Stomach (tissue), 8 donors: ENCODE measurements at regions not wholly inside any gene's neighbourhood (a gene's known extent, or its start where the extent isn't known, plus 50 kb on each side); places are given as distances from the start of the nearest gene placed in this dataset.

Experiments used
- DNase-seq, 2 donors: peaks; one replicate each; pipeline versions ENCODE4 v3.0.0 to v3.0.0-alpha.2; 2013 to 2019
- H3K27ac ChIP-seq, 5 donors: fragments of 200-600 bp in 4 of 5; sonication (generic) in 4 of 5; one replicate each; pipeline ENCODE4 v1.5.1; 2013 to 2019; ENCODE audit warnings: mild to moderate bottlenecking in 1 of 5, moderate library complexity in 1 of 5
- H3K27me3 ChIP-seq, 3 donors: fragments of 200-600 bp; sonication (generic); one replicate each; pipeline ENCODE4 v1.5.1; 2017 to 2019; ENCODE audit warnings: mixed run types in 1 of 3
- H3K36me3 ChIP-seq, 4 donors: fragments of 200-600 bp; sonication (generic); 1 replicate in 3 of 4; 2 replicates in 1 of 4; pipeline ENCODE4 v1.5.1; 2016 to 2019
- H3K4me1 ChIP-seq, 4 donors: fragments of 200-600 bp; sonication (generic); one replicate each; pipeline ENCODE4 v1.5.1; 2016 to 2019
- H3K4me3 ChIP-seq, 4 donors: fragments of 200-600 bp; sonication (generic) in 3 of 4; one replicate each; pipeline ENCODE4 v1.5.1; 2016 to 2019; ENCODE audit warnings: mild to moderate bottlenecking in 1 of 4
- H3K9me3 ChIP-seq, 4 donors: fragments of 200-600 bp; sonication (generic); one replicate each; pipeline ENCODE4 v1.5.1; 2016 to 2019
- CTCF ChIP-seq, 7 experiments: fragments of 450-650 bp in 4 of 7; fragments of 200-600 bp in 3 of 7; sonication (generic) in 3 of 7; IDR thresholded peaks; one replicate each; pipeline ENCODE4 v1.5.1; 2016 to 2019; ENCODE audit warnings: antibody characterized with exemption in 7 of 7, control low read depth in 2 of 7, mild to moderate bottlenecking in 1 of 7
- EP300 ChIP-seq: sonication (generic); formaldehyde crosslinking; IDR thresholded peaks from one replicate; pipeline ENCODE4 v1.6.1; 2017; ENCODE audit warnings: antibody characterized with exemption
- POLR2A ChIP-seq, 4 donors: fragments of 450-650 bp; IDR thresholded peaks; one replicate each; pipeline ENCODE4 v1.6.1; 2016; ENCODE audit warnings: antibody characterized with exemption in 4 of 4, control low read depth in 2 of 4, mild to moderate bottlenecking in 1 of 4, moderate library complexity in 1 of 4
- POLR2AphosphoS5 ChIP-seq, 3 donors: sonication (generic); formaldehyde crosslinking; IDR thresholded peaks; one replicate each; pipeline ENCODE4 v1.6.1; 2016; ENCODE audit warnings: antibody characterized with exemption in 3 of 3
- WGBS, 5 donors: extraction: QIAGEN DNeasy Blood & Tissue Kit in 3 of 5; methylation state at CpG; one replicate each; pipeline versions ENCODE4 v1.1.5 to v1.1.7; 2013 to 2018; 5-methylcytosine and 5-hydroxymethylcytosine counted together
- intact Hi-C: fragments of 100-400 bp; cut with DNase I; formaldehyde crosslinking; loops from one replicate; pipeline ENCODE4 v1.15.1; 2023; ENCODE audit warnings: low total_unique reads
- donor health status: healthy with polysubstance abuse.
- donor health status: Bipolar disorder and iron deficiency.
- donor health status: healthy.

GRCh38 chr4:56286763-56287162, 100.5 kb downstream of the AASDH start:
- 83 to 88% (median 85%) methylated on average over 5 of the region's 5 CpGs for WGBS, 5 donors
- H3K36me3 ChIP-seq = no peaks in the 10 kb centered on the region
- no peak for DNase-seq
- no peaks in the 10 kb centered on the region for H3K27me3 ChIP-seq
- peaks cover 0 to 10% (median 0%) of the 10 kb centered on the region in 4 donors for H3K4me1 ChIP-seq
- no peak overlapping the region for H3K27ac ChIP-seq
- no peaks in the 10 kb centered on the region for H3K9me3 ChIP-seq
- intact Hi-C loops = no loop called here
- no peak overlapping the region for H3K4me3 ChIP-seq
- TF ChIP-seq EP300 (no peak), CTCF (IDR thresholded peaks at IDR 0.05) (no peak), POLR2A (IDR thresholded peaks at IDR 0.05) (no peak), POLR2AphosphoS5 (IDR thresholded peaks at IDR 0.05) (no peak)

- no peak overlapping the region for H3K27ac ChIP-seq
- intact Hi-C loops = no loop called here
- DNase-seq = no peak
Measured at GRCh38 chr4:56283375-56283774, 103.9 kb downstream of the AASDH start.

GRCh38 chr4:56282004-56282403, 105.3 kb downstream of the AASDH start:
- Histone ChIP-seq H3K4me1 (no peaks in the 10 kb centered on the region), H3K27ac (no peak overlapping the region), H3K36me3 (no peaks in the 10 kb centered on the region), H3K27me3 (no peaks in the 10 kb centered on the region), H3K4me3 (no peak overlapping the region), H3K9me3 (no peaks in the 10 kb centered on the region)
- DNase-seq = no peak
- WGBS, 5 donors = 73 to 89% (median 83%) methylated on average over 2 of the region's 2 CpGs
- TF ChIP-seq CTCF (IDR thresholded peaks at IDR 0.05) = no peak
- no peak for TF ChIP-seq POLR2A (IDR thresholded peaks at IDR 0.05)
- TF ChIP-seq POLR2AphosphoS5 (IDR thresholded peaks at IDR 0.05) = no peak
- no peak for TF ChIP-seq EP300
- intact Hi-C loops = no loop called here

More at GRCh38 chr4:56283375-56283774, 103.9 kb downstream of the AASDH start:
- Histone ChIP-seq H3K9me3 (no peaks in the 10 kb centered on the region), H3K4me3 (no peak overlapping the region), H3K36me3 (no peaks in the 10 kb centered on the region), H3K27me3 (no peaks in the 10 kb centered on the region), H3K4me1 (no peaks in the 10 kb centered on the region)
- WGBS, 5 donors = 91 to 100% (median 100%) methylated on average over 2 of the region's 2 CpGs
- no peak for TF ChIP-seq CTCF (IDR thresholded peaks at IDR 0.05)
- no peak for TF ChIP-seq EP300
- TF ChIP-seq POLR2A (IDR thresholded peaks at IDR 0.05) = no peak
- TF ChIP-seq POLR2AphosphoS5 (IDR thresholded peaks at IDR 0.05) = no peak

- Histone ChIP-seq H3K27ac (no peak overlapping the region), H3K4me1 (no peaks in the 10 kb centered on the region), H3K9me3 (no peaks in the 10 kb centered on the region), H3K4me3 (no peak overlapping the region), H3K36me3 (no peaks in the 10 kb centered on the region), H3K27me3 (no peaks in the 10 kb centered on the region)
- TF ChIP-seq EP300 (no peak), POLR2AphosphoS5 (IDR thresholded peaks at IDR 0.05) (no peak), POLR2A (IDR thresholded peaks at IDR 0.05) (no peak), CTCF (IDR thresholded peaks at IDR 0.05) (no peak)
- no peak for DNase-seq
- intact Hi-C loops = no loop called here
Measured at GRCh38 chr4:56276547-56276946, 110.7 kb downstream of the AASDH start.
